HUES48 (cell line): ENCODE measurements at regions not wholly inside any gene's neighbourhood (a gene's known extent, or its start where the extent isn't known, plus 50 kb on each side); places are given as distances from the start of the nearest gene placed in this dataset.

Source experiments
- H3K27ac ChIP-seq: one replicate; pipeline ENCODE4 v1.7.0; 2013; ENCODE audit warnings: low read depth, low read length, inconsistent platforms
- H3K27me3 ChIP-seq: 2 replicates; pipeline ENCODE4 v1.6.1; 2013; ENCODE audit warnings: mild to moderate bottlenecking, low read length; ENCODE audit not compliant: control insufficient read depth, insufficient read depth
- H3K36me3 ChIP-seq: 2 replicates; pipeline ENCODE4 v1.6.1; 2013; ENCODE audit warnings: low read length; ENCODE audit not compliant: control insufficient read depth, insufficient read depth
- H3K4me1 ChIP-seq: 2 replicates; pipeline ENCODE4 v1.6.1; 2013; ENCODE audit warnings: mild to moderate bottlenecking, low read length; ENCODE audit not compliant: control insufficient read depth, insufficient read depth
- H3K4me3 ChIP-seq: 2 replicates; pipeline ENCODE4 v1.5.1; 2013; ENCODE audit warnings: mild to moderate bottlenecking, low read depth, low read length
- H3K9ac ChIP-seq: 2 replicates; pipeline ENCODE4 v1.6.1; 2013; ENCODE audit warnings: mild to moderate bottlenecking, low read depth, low read length, moderate library complexity
- H3K9me3 ChIP-seq: 2 replicates; pipeline ENCODE4 v1.6.1; 2013; ENCODE audit warnings: low read length; ENCODE audit not compliant: control insufficient read depth, insufficient read depth

- no peaks in the 10 kb centered on the region for H3K9me3 ChIP-seq
- H3K9ac ChIP-seq: no peak overlapping the region
- no peaks in the 10 kb centered on the region for H3K27me3 ChIP-seq
- H3K27ac ChIP-seq: no peak overlapping the region
- no peaks in the 10 kb centered on the region for H3K36me3 ChIP-seq
- H3K4me1 ChIP-seq: 0 out of 2 replicates have a peak, but pooled peaks cover 6% of the 10 kb centered on the region
- no peak overlapping the region for H3K4me3 ChIP-seq
Measured at GRCh38 chr2:224211181-224211480, 172.0 kb upstream of the SERPINE2 start.

GRCh38 chr2:224210286-224211180 lies 171.4 kb upstream of the SERPINE2 start:
- 0 out of 2 replicates have a peak, but pooled peaks cover 6% of the 10 kb centered on the region for H3K4me1 ChIP-seq
- H3K9me3 ChIP-seq: no peaks in the 10 kb centered on the region
- H3K4me3 ChIP-seq: no peak overlapping the region
- no peaks in the 10 kb centered on the region for H3K27me3 ChIP-seq
- no peak overlapping the region for H3K9ac ChIP-seq
- H3K27ac ChIP-seq: no peak overlapping the region
- H3K36me3 ChIP-seq: no peaks in the 10 kb centered on the region

GRCh38 chr2:224209555-224210285 lies 170.6 kb upstream of the SERPINE2 start:
- Histone ChIP-seq H3K4me3 (no peak overlapping the region), H3K4me1 (0 out of 2 replicates have a peak, but pooled peaks cover 6% of the 10 kb centered on the region), H3K27me3 (no peaks in the 10 kb centered on the region), H3K9me3 (no peaks in the 10 kb centered on the region), H3K9ac (no peak overlapping the region), H3K36me3 (no peaks in the 10 kb centered on the region), H3K27ac (no peak overlapping the region)

GRCh38 chr2:224208443-224208842 lies 169.4 kb upstream of the SERPINE2 start:
- Histone ChIP-seq H3K36me3 (no peaks in the 10 kb centered on the region), H3K27me3 (no peaks in the 10 kb centered on the region), H3K9me3 (no peaks in the 10 kb centered on the region), H3K4me3 (no peak overlapping the region), H3K4me1 (0 out of 2 replicates have a peak, but pooled peaks cover 6% of the 10 kb centered on the region), H3K27ac (no peak overlapping the region), H3K9ac (no peak overlapping the region)

- Histone ChIP-seq H3K9me3 (no peaks in the 10 kb centered on the region), H3K4me1 (0 out of 2 replicates have a peak, but pooled peaks cover 6% of the 10 kb centered on the region), H3K4me3 (no peak overlapping the region), H3K27ac (no peak overlapping the region), H3K27me3 (no peaks in the 10 kb centered on the region), H3K9ac (no peak overlapping the region), H3K36me3 (no peaks in the 10 kb centered on the region)
Measured at GRCh38 chr2:224208007-224208406, 168.9 kb upstream of the SERPINE2 start.

GRCh38 chr2:224206816-224207215 lies 167.7 kb upstream of the SERPINE2 start:
- 0 out of 2 replicates have a peak, but pooled peaks cover 3% of the 10 kb centered on the region for H3K4me1 ChIP-seq
- H3K36me3 ChIP-seq: no peaks in the 10 kb centered on the region
- H3K9me3 ChIP-seq: no peaks in the 10 kb centered on the region
- H3K9ac ChIP-seq: no peak overlapping the region
- no peak overlapping the region for H3K4me3 ChIP-seq
- no peaks in the 10 kb centered on the region for H3K27me3 ChIP-seq
- H3K27ac ChIP-seq: no peak overlapping the region

- Histone ChIP-seq H3K36me3 (no peaks in the 10 kb centered on the region), H3K4me3 (no peak overlapping the region), H3K4me1 (no peaks in the 10 kb centered on the region), H3K9me3 (no peaks in the 10 kb centered on the region), H3K27me3 (no peaks in the 10 kb centered on the region), H3K9ac (no peak overlapping the region), H3K27ac (no peak overlapping the region)
Measured at GRCh38 chr2:224202281-224202865, 163.3 kb upstream of the SERPINE2 start.

- Histone ChIP-seq H3K9me3 (peaks cover 4% of the 10 kb centered on the region; the same call in 1 of the 2 replicates), H3K9ac (no peak overlapping the region), H3K4me3 (no peak overlapping the region), H3K36me3 (no peaks in the 10 kb centered on the region), H3K27me3 (no peaks in the 10 kb centered on the region), H3K27ac (no peak overlapping the region), H3K4me1 (no peaks in the 10 kb centered on the region)
Measured at GRCh38 chr2:224198436-224198835, 159.3 kb upstream of the SERPINE2 start.

GRCh38 chr2:224196810-224197209 lies 157.7 kb upstream of the SERPINE2 start:
- Histone ChIP-seq H3K36me3 (no peaks in the 10 kb centered on the region), H3K9me3 (peaks cover 12% of the 10 kb centered on the region), H3K27ac (no peak overlapping the region), H3K27me3 (no peaks in the 10 kb centered on the region), H3K4me3 (no peak overlapping the region), H3K9ac (no peak overlapping the region), H3K4me1 (no peaks in the 10 kb centered on the region)

- H3K9me3 ChIP-seq: peaks cover 12% of the 10 kb centered on the region
- no peak overlapping the region for H3K4me3 ChIP-seq
- no peaks in the 10 kb centered on the region for H3K27me3 ChIP-seq
- H3K4me1 ChIP-seq: no peaks in the 10 kb centered on the region
- H3K27ac ChIP-seq: no peak overlapping the region
- H3K36me3 ChIP-seq: no peaks in the 10 kb centered on the region
- H3K9ac ChIP-seq: no peak overlapping the region
Measured at GRCh38 chr2:224195925-224196571, 157.0 kb upstream of the SERPINE2 start.
